SK-N-SH (cell line): ENCODE measurements at regions not wholly inside any gene's neighbourhood (a gene's known extent, or its start where the extent isn't known, plus 50 kb on each side); places are given as distances from the start of the nearest gene placed in this dataset.

Experiments used
- CHD2 ChIP-seq: fragments of 150-350 bp; IDR thresholded peaks from 2 replicates; pipeline ENCODE4 v1.6.1; 2018; ENCODE audit warnings: low read length; ENCODE audit not compliant: partially characterized antibody
- CTCF ChIP-seq: fragments of 200-600 bp; sonication (generic); IDR thresholded peaks from 2 replicates; pipeline ENCODE4 v1.6.1; 2017; ENCODE audit warnings: antibody characterized with exemption, mild to moderate bottlenecking, moderate library complexity
- JUND ChIP-seq: IDR thresholded peaks from 2 replicates; pipeline ENCODE4 v1.4.0; 2012
- RAD21 ChIP-seq: IDR thresholded peaks from 2 replicates; pipeline ENCODE4 v1.6.1; 2012; ENCODE audit warnings: mild to moderate bottlenecking, low read length
- RFX5 ChIP-seq: IDR thresholded peaks from 2 replicates; pipeline ENCODE4 v1.6.1; 2012; ENCODE audit warnings: mild to moderate bottlenecking, improper control_type of control experiment, low read length

- no peak for TF ChIP-seq JUND
- TF ChIP-seq RAD21 = no peak
- TF ChIP-seq CHD2 = no peak
- no peak for TF ChIP-seq CTCF
- TF ChIP-seq RFX5 = no peak
These were observed 71.6 kb upstream of the CD93 start for GRCh38 chr20:23157734-23158133.
